GM12878 (cell line): ENCODE measurements at regions not wholly inside any gene's neighbourhood (a gene's known extent, or its start where the extent isn't known, plus 50 kb on each side); places are given as distances from the start of the nearest gene placed in this dataset.
"Not testable (repeated sequence)": the region's sequence is repeated elsewhere in the genome, so short reads cannot be mapped to it uniquely, and the experiment has no call there.

Experiments
- ATAC-seq: fragments of 200-7000 bp; cut with Tn5 transposase; 3 replicates; pipeline ENCODE4 v1.9.1; 2020; ENCODE audit warnings: mild to moderate bottlenecking, moderate library complexity
- BruUV-seq: library from RNA; stranded (reverse); fragments of 400-500 nt; replicated peaks from 2 replicates; lab custom pipeline; 2021; lab: Mats Ljungman, UMichigan
- CTCF ChIA-PET: fragments of 300-600 bp; sonication (Branson Sonifier 250); formaldehyde crosslinking; extraction: SDS; loops from one replicate; lab custom pipeline; 2021; ENCODE audit warnings: inconsistent platforms; lab: Yijun Ruan, JAX
- POLR2A ChIA-PET: fragments of 350-600 bp; formaldehyde crosslinking; extraction: SDS; loops from one replicate; lab custom pipeline; 2021; ENCODE audit warnings: inconsistent platforms; lab: Charles Lee
- RAD21 ChIA-PET: fragments of 300-600 bp; sonication (Branson Sonifier 250); formaldehyde crosslinking; loops from one replicate; lab custom pipeline; 2023; ENCODE audit warnings: antibody characterized with exemption; ENCODE audit not compliant: unreplicated experiment; lab: Charles Lee
- SMC1A ChIA-PET: fragments of 300-600 bp; sonication (Branson Sonifier 250); formaldehyde crosslinking; loops from one replicate; lab custom pipeline; 2023; ENCODE audit not compliant: unreplicated experiment, uncharacterized antibody; lab: Charles Lee
- DNase-seq: peaks from one replicate; pipeline ENCODE4 v3.0.0-alpha.2; 2011; ENCODE audit warnings: low read depth, low spot score
- FAIRE-seq: peaks from 3 replicates; lab custom pipeline; 2011; peaks lifted over from hg19 to GRCh38; lab: Jason Lieb, UNC
- H2AFZ ChIP-seq: 2 replicates; pipeline ENCODE4 v1.6.0; 2011; ENCODE audit warnings: low read depth, low read length, control low read depth; ENCODE audit not compliant: control insufficient read depth
- H3K27ac ChIP-seq: 2 replicates; pipeline ENCODE4 v1.5.1; 2011; ENCODE audit warnings: control low read depth; ENCODE audit not compliant: control insufficient read depth, insufficient read depth
- H3K27me3 ChIP-seq, 2 experiments: replicated peaks in 1 of 2; 2 replicates each; pipeline versions ENCODE4 v1.6.0 to v1.6.1; 2011; ENCODE audit warnings: low read length in 1 of 2; ENCODE audit not compliant: control insufficient read depth in 2 of 2, insufficient read depth in 2 of 2
- H3K36me3 ChIP-seq, 2 experiments: 2 replicates each; pipeline ENCODE4 v1.5.1; 2011; ENCODE audit warnings: low read length in 1 of 2; ENCODE audit not compliant: control insufficient read depth in 2 of 2, insufficient read depth in 2 of 2
- H3K4me1 ChIP-seq: 2 replicates; pipeline ENCODE4 v1.6.1; 2011; ENCODE audit warnings: mild to moderate bottlenecking, low read length, moderate library complexity, mixed read lengths; ENCODE audit not compliant: control insufficient read depth, insufficient read depth
- H3K4me2 ChIP-seq: 2 replicates; pipeline ENCODE4 v1.6.0; 2011; ENCODE audit warnings: control low read depth; ENCODE audit not compliant: control insufficient read depth, insufficient read depth
- H3K4me3 ChIP-seq: fragments of 200-600 bp; sonication (generic); 2 replicates; pipeline ENCODE4 v1.5.1; 2016
- H3K79me2 ChIP-seq: 2 replicates; pipeline ENCODE4 v1.6.0; 2011; ENCODE audit warnings: low read length; ENCODE audit not compliant: control insufficient read depth, insufficient read depth
- H3K9ac ChIP-seq: 2 replicates; pipeline ENCODE4 v1.8.0; 2011; ENCODE audit warnings: low read length, control low read depth, mixed read lengths; ENCODE audit not compliant: control insufficient read depth, insufficient read depth
- H3K9me3 ChIP-seq: replicated peaks from 3 replicates; pipeline ENCODE4 v1.5.1; 2011; ENCODE audit warnings: mild to moderate bottlenecking, low read length; ENCODE audit not compliant: control insufficient read depth, insufficient read depth
- H4K20me1 ChIP-seq: 2 replicates; pipeline ENCODE4 v1.6.0; 2011; ENCODE audit not compliant: control insufficient read depth, insufficient read depth
- GABPA ChIP-seq: IDR thresholded peaks from 2 replicates; pipeline ENCODE4 v1.6.1; 2014; ENCODE audit warnings: antibody characterized with exemption, low read depth, mild to moderate bottlenecking, inconsistent platforms
- JUNB ChIP-seq: IDR thresholded peaks from 2 replicates; pipeline ENCODE4 v1.6.1; 2016; ENCODE audit warnings: antibody characterized with exemption, mild to moderate bottlenecking
- MAX ChIP-seq: IDR thresholded peaks from 2 replicates; pipeline ENCODE4 v1.6.1; 2012; ENCODE audit warnings: low read depth, low read length, improper control_type of control experiment
- MEF2B ChIP-seq: fragments of 450-650 bp; IDR thresholded peaks from 2 replicates; pipeline ENCODE4 v1.6.1; 2018; ENCODE audit warnings: mild to moderate bottlenecking, moderate library complexity; ENCODE audit not compliant: partially characterized antibody, poor library complexity, severe bottlenecking
- NR2C1 ChIP-seq: fragments of 450-650 bp; IDR thresholded peaks from 2 replicates; pipeline ENCODE4 v1.6.1; 2017; ENCODE audit warnings: antibody characterized with exemption, mild to moderate bottlenecking, moderate library complexity
- NR2C2 ChIP-seq: IDR thresholded peaks from 2 replicates; pipeline ENCODE4 v1.6.1; 2011; ENCODE audit warnings: borderline replicate concordance, low read depth; ENCODE audit not compliant: control insufficient read depth, insufficient read length
- PAX5 ChIP-seq: IDR thresholded peaks from 2 replicates; pipeline ENCODE4 v1.6.1; 2011; ENCODE audit warnings: low read depth, low read length, borderline replicate concordance
- POLR2AphosphoS2 ChIP-seq: IDR thresholded peaks from 2 replicates; pipeline ENCODE4 v1.6.1; 2011; ENCODE audit warnings: low read depth, mild to moderate bottlenecking, low read length, improper control_type of control experiment, moderate library complexity
- SMC3 ChIP-seq: IDR thresholded peaks from 2 replicates; pipeline ENCODE4 v1.6.1; 2011; ENCODE audit warnings: low read length, improper control_type of control experiment, borderline replicate concordance
- SRF ChIP-seq, 2 experiments: IDR thresholded peaks; 2 replicates each; pipeline ENCODE4 v1.6.1; 2011; ENCODE audit warnings: low read depth in 2 of 2, low read length in 2 of 2, mild to moderate bottlenecking in 1 of 2, moderate library complexity in 1 of 2
- USF1 ChIP-seq: IDR thresholded peaks from 2 replicates; pipeline ENCODE4 v1.6.1; 2011; ENCODE audit warnings: borderline replicate concordance, low read depth, mild to moderate bottlenecking, moderate library complexity, mixed read lengths, low read length; ENCODE audit not compliant: insufficient read depth; ENCODE audit errors: extremely low read length
- YBX1 ChIP-seq: fragments of 450-650 bp; IDR thresholded peaks from 2 replicates; pipeline ENCODE4 v1.6.1; 2016; ENCODE audit warnings: antibody characterized with exemption
- ZNF384 ChIP-seq: IDR thresholded peaks from 2 replicates; pipeline ENCODE4 v1.6.1; 2012; ENCODE audit warnings: low read depth, mild to moderate bottlenecking, low read length, improper control_type of control experiment, borderline replicate concordance
- ZNF622 ChIP-seq: fragments of 450-650 bp; IDR thresholded peaks from 2 replicates; pipeline ENCODE4 v1.6.1; 2017; ENCODE audit warnings: mild to moderate bottlenecking, inconsistent platforms
- WGBS: methylation state at CpG from one replicate; pipeline ENCODE4 v1.1.6; 2016; ENCODE audit warnings: low lambda C conversion rate; ENCODE audit not compliant: insufficient replicate concordance, insufficient coverage; ENCODE audit errors: missing lambda C conversion rate; 5-methylcytosine and 5-hydroxymethylcytosine counted together
- in situ Hi-C: fragments of 300-500 bp; cut with MboI; formaldehyde crosslinking; loops from 9 replicates; pipeline ENCODE4 v1.14.3; 2018; ENCODE audit warnings: mixed read lengths
- intact Hi-C: fragments of 100-400 bp; cut with micrococcal nuclease; formaldehyde crosslinking; loops from one replicate; pipeline ENCODE4 v1.14.2; 2022; ENCODE audit not compliant: unreplicated experiment

DNA sequence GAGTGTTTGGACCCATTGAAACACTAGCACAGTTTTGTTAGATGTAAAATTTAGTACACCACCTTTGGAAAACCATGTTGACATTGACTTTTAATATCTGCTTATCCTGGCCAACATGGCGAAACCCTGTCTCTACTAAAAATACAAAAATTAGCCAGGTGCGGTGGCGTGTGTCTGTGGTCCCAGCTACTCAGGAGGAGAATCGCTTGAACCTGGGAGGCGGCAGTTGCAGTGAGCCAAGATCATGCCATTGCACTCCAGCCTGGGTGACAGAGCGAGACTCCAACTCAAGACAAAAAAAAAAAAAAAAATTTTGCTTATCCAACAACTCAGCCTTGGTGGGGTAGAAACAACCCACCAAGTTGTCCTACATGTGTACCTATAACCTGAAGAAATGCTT lies 454.2 kb downstream of the EFNB2 start:
- H3K27me3 ChIP-seq, H4K20me1 ChIP-seq, H3K4me2 ChIP-seq, H3K4me3 ChIP-seq, DNase-seq, H3K9ac ChIP-seq, intact Hi-C loops, H3K27ac ChIP-seq, BruUV-seq, FAIRE-seq, H3K79me2 ChIP-seq, ATAC-seq, H2AFZ ChIP-seq, H3K36me3 ChIP-seq, H3K9me3 ChIP-seq, H3K4me1 ChIP-seq: not testable (repeated sequence)
- in situ Hi-C loops = loop anchor here (5.0 kb wide), 1 partner anchor 456 kb away; the partner anchor contains the start of gene EFNB2
- ChIA-PET RAD21 (interaction anchor here (0.7 to 2.0 kb wide), 4 partner anchors 199 to 455 kb away, joined by 3 to 11 read pairs (median 4); partner anchors contain the start of gene EFNB2), CTCF (interaction anchor here (0.7 to 5.1 kb wide), 3 partner anchors 455 to 656 kb away, joined by 3 to 40 read pairs (median 4); partner anchors contain the start of gene EFNB2), SMC1A (interaction anchor here (1.0 to 1.7 kb wide), 4 partner anchors 326 to 1065 kb away, joined by 3 to 12 read pairs (median 4); partner anchors contain the start of gene EFNB2), POLR2A (interaction anchor here (0.7 kb wide), 1 partner anchor 975 kb away, joined by 4 read pairs; no protein-coding TSS in a partner anchor)
- WGBS = 46% methylated on average over 6 of the region's 6 CpGs

DNA sequence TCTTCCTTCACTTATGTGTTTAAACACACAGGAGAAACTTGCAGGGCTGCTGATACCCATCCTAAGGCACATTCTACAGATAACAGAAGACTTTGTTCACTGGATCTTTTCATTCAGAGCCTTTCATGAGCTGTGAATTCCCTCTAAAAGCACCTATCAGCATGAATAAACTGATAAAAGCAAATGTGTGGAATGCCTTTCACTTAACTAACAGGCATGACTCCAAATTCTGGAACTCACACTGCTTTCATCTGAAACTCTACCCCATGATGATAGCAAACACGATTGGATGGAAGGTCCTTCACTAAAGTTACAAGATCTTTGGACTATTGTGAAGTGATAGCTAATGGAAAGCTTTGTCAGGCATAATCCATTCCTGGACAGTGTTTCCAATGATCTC lies 457.3 kb downstream of the EFNB2 start:
- H3K9ac ChIP-seq = no peak overlapping the region
- H3K79me2 ChIP-seq = no peaks in the 10 kb centered on the region
- no peaks in the 10 kb centered on the region for H3K27me3 ChIP-seq
- H4K20me1 ChIP-seq = no peaks in the 10 kb centered on the region
- ChIA-PET SMC1A (interaction anchor here (0.6 to 1.0 kb wide), 2 partner anchors 65 to 707 kb away, joined by 3 read pairs; no protein-coding TSS in a partner anchor), POLR2A (no interaction called here), RAD21 (no interaction called here), CTCF (interaction anchor here (0.7 to 1.0 kb wide), 3 partner anchors 429 to 464 kb away, joined by 3 to 6 read pairs (median 5); partner anchors contain the start of gene EFNB2)
- in situ Hi-C loops = no loop called here
- FAIRE-seq (no peak), ATAC-seq (no peak), DNase-seq (no peak)
- H3K4me3 ChIP-seq = no peak overlapping the region
- H2AFZ ChIP-seq = no peak overlapping the region
- H3K4me2 ChIP-seq = no peak overlapping the region
- TF ChIP-seq MEF2B = no peak
- TF ChIP-seq YBX1 = no peak
- TF ChIP-seq NR2C2 = no peak
- TF ChIP-seq GABPA = no peak
- no peak for TF ChIP-seq MAX
- TF ChIP-seq ZNF384 = no peak
- no peak for TF ChIP-seq ZNF622
- TF ChIP-seq USF1 = no peak
- no peak for TF ChIP-seq SRF (IDR thresholded peaks at IDR 0.05; ENCODE audit: low read depth in 2 of 2, low read length in 2 of 2)
- no peak for TF ChIP-seq PAX5
- no peak for TF ChIP-seq JUNB
- no peak for TF ChIP-seq NR2C1
- TF ChIP-seq SMC3 = no peak
- TF ChIP-seq POLR2AphosphoS2 = no peak
- WGBS = 0% methylated on average over 1 of the region's 1 CpG
- H3K9me3 ChIP-seq = no peaks in the 10 kb centered on the region
- intact Hi-C loops = no loop called here
- no peaks in the 10 kb centered on the region for H3K36me3 ChIP-seq
- H3K27ac ChIP-seq = no peak overlapping the region
- no peaks in the 10 kb centered on the region for H3K4me1 ChIP-seq
- no TSS peak for BruUV-seq
